C1 segment of cervical spinal cord (tissue), 14 donors: ENCODE measurements at regions not wholly inside any gene's neighbourhood (a gene's known extent, or its start where the extent isn't known, plus 50 kb on each side); places are given as distances from the start of the nearest gene placed in this dataset.
"Not testable (repeated sequence)": the region's sequence is repeated elsewhere in the genome, so short reads cannot be mapped to it uniquely, and the experiment has no call there.

ENCODE experiments used
- DNase-seq, 14 donors: peaks; one replicate each; lab custom pipeline; 2025; lab: John Stamatoyannopoulos, UW

- no peak for DNase-seq
Observed at GRCh38 chr6:146937316-146937715, 266.9 kb upstream of the STXBP5 start.

GRCh38 chr6:146938266-146938665 is 266.0 kb upstream of the STXBP5 start:
- DNase-seq = no peak

GRCh38 chr6:146939456-146939855 is 264.8 kb upstream of the STXBP5 start:
- not testable (repeated sequence) for DNase-seq

- DNase-seq = no peak
Observed at GRCh38 chr6:146943664-146944063, 260.6 kb upstream of the STXBP5 start.

GRCh38 chr6:146944077-146944476 is 260.1 kb upstream of the STXBP5 start:
- no peak for DNase-seq

GRCh38 chr6:146944809-146945208 is 259.4 kb upstream of the STXBP5 start:
- no peak for DNase-seq

GRCh38 chr6:146946559-146946958 is 257.7 kb upstream of the STXBP5 start:
- DNase-seq = no peak

- no peak for DNase-seq
Observed at GRCh38 chr6:146948790-146949342, 255.4 kb upstream of the STXBP5 start.

GRCh38 chr6:146949425-146949824 is 254.8 kb upstream of the STXBP5 start:
- DNase-seq = no peak

GRCh38 chr6:146950351-146950835 is 253.8 kb upstream of the STXBP5 start:
- no peak for DNase-seq

GRCh38 chr6:146955570-146955969 is 248.6 kb upstream of the STXBP5 start:
- no peak for DNase-seq

- peak in 1 of 14 donors; percentile 35 for DNase-seq
Observed at GRCh38 chr6:146957181-146958093, 246.8 kb upstream of the STXBP5 start.

- no peak for DNase-seq
Observed at GRCh38 chr6:146961831-146962230, 242.4 kb upstream of the STXBP5 start.

GRCh38 chr6:146962329-146962728 is 241.9 kb upstream of the STXBP5 start:
- no peak for DNase-seq

GRCh38 chr6:146965110-146965689 is 239.0 kb upstream of the STXBP5 start:
- no peak for DNase-seq

- peak in 1 of 14 donors; percentile 53 for DNase-seq
Observed at GRCh38 chr6:146968041-146968760, 236.0 kb upstream of the STXBP5 start.

- DNase-seq = no peak
Observed at GRCh38 chr6:146972546-146972945, 231.7 kb upstream of the STXBP5 start.

- peak in 1 of 14 donors; percentile 54 for DNase-seq
Observed at GRCh38 chr6:146974351-146974750, 229.9 kb upstream of the STXBP5 start.

- DNase-seq = no peak
Observed at GRCh38 chr6:146975093-146975492, 229.1 kb upstream of the STXBP5 start.

- no peak for DNase-seq
Observed at GRCh38 chr6:146980900-146981329, 223.3 kb upstream of the STXBP5 start.

- no peak for DNase-seq
Observed at GRCh38 chr6:146981981-146982380, 222.2 kb upstream of the STXBP5 start.
